ENCODE measurements at regions not wholly inside any gene's neighbourhood (a gene's known extent, or its start where the extent isn't known, plus 50 kb on each side); places are given as distances from the start of the nearest gene placed in this dataset.
"Not testable (repeated sequence)": the region's sequence is repeated elsewhere in the genome, so short reads cannot be mapped to it uniquely, and the experiment has no call there.

DNA sequence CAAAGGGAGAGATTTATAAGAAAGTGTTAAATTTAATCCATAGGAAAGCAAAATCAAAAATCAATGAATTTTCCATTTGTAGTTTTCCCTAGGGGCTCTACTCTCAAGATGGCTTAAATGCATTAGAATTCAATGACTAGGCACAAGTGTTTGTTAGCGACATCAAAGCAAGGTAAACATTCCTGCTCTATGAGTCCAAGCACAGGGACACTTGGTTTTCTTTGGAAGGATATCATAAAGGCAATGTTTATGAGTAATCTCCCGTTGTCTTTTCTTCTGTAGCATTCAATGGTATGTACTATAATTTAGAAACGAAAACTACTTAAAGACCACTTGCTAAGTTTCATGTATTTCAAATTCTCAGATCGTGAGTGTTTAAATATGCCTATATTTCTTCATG, 54.8 kb upstream of the ZNF717 start:
- H3K4me1 ChIP-seq (ENCODE audit: control insufficient read depth, insufficient read depth, low read length); H3K36me3 ChIP-seq (ENCODE audit: control insufficient read depth, insufficient read depth, low read length, severe bottlenecking); H3K9ac ChIP-seq (ENCODE audit: low read length); H3K27me3 ChIP-seq (replicated peaks; ENCODE audit: control insufficient read depth, insufficient read depth, low read length); H3K4me3 ChIP-seq (ENCODE audit: low read length); H3K9me3 ChIP-seq (ENCODE audit: control insufficient read depth, low read length): not testable (repeated sequence)
- DNase-seq (ENCODE audit: low read depth) = peak; percentile 61

DNA sequence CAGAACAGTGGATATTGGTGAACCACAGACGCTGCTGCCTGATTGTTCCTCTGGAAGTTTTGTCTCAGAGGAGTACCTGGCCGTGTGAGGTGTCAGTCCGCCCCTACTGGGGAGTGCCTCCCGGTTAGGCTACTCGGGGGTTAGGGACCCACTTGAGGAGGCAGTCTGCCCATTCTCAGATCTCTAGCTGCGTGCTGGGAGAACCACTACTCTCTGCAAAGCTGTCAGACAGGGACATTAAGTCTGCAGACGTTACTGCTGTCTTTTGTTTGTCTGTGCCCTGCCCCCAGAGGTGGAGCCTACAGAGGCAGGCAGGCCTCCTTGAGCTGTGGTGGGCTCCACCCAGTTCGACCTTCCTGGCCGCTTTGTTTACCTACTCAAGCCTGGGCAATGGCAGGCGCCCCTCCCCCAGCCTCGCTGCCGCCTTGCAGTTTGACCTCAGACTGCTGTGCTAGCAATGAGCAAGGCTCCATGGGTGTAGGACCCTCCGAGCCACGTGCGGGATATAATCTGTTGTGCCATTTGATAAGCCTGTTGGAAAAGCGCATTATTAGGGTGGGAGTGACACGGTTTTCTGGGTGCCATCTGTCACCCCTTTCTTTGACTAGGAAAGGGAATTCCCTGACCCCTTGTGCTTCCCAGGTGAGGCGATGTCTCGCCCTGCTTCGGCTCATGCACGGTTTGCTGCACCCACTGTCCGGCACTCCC, 65.1 kb upstream of the ZNF717 start:
- H3K4me3 ChIP-seq (ENCODE audit: low read length); H3K36me3 ChIP-seq (ENCODE audit: control insufficient read depth, insufficient read depth, low read length, severe bottlenecking); H3K9ac ChIP-seq (ENCODE audit: low read length); DNase-seq (ENCODE audit: low read depth); H3K9me3 ChIP-seq (ENCODE audit: control insufficient read depth, low read length); H3K4me1 ChIP-seq (ENCODE audit: control insufficient read depth, insufficient read depth, low read length); H3K27me3 ChIP-seq (replicated peaks; ENCODE audit: control insufficient read depth, insufficient read depth, low read length): not testable (repeated sequence)

DNA sequence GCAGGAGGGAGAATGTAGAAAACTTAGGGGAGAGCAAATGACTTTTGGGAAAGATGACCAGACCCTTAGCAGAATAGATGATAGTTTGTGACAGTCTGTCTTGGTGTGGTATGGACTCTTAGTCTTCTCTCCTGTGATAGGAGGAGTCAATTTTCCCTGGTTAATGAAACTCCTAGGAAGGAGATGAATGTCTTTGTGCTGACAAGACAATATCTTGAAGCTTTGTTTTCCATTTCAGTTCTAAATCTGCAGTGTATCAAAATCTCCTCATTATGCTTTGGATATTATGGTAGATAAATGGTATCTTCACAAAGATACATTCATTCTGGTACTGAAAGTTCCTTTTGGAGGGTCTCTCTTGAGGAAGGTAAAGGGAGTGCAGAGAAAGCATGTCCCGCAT, 77.8 kb upstream of the ZNF717 start:
- Histone ChIP-seq H3K4me3 (ENCODE audit: low read length) (no peak overlapping the region), H3K9ac (ENCODE audit: low read length) (no peak overlapping the region), H3K4me1 (ENCODE audit: control insufficient read depth, insufficient read depth, low read length) (no peaks in the 10 kb centered on the region), H3K27me3 (replicated peaks; ENCODE audit: control insufficient read depth, insufficient read depth, low read length) (no peaks in the 10 kb centered on the region), H3K9me3 (ENCODE audit: control insufficient read depth, low read length) (no peaks in the 10 kb centered on the region), H3K36me3 (ENCODE audit: control insufficient read depth, insufficient read depth, low read length, severe bottlenecking) (no peaks in the 10 kb centered on the region)
- DNase-seq (ENCODE audit: low read depth) = no peak

DNA sequence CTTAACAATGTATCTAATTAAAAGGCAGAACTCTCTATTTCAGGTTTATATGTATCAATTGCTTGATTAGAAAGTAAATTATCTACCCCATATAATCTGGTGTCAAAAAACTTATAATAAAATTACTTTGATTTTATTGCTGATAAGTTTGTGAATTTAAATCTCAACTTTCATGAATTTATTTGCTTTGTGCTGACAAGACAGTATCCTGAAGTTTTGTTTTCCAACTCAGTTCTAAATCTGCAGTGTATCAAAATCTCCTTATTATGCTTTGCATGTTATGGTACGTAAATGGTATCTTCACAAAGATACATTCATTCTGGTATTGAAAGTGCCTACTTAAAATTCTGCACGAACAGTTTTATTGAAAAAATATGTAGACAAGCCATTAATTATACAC, 78.5 kb upstream of the ZNF717 start:
- no peak for DNase-seq (ENCODE audit: low read depth)
- Histone ChIP-seq H3K4me3 (ENCODE audit: low read length) (no peak overlapping the region), H3K9ac (ENCODE audit: low read length) (no peak overlapping the region), H3K27me3 (replicated peaks; ENCODE audit: control insufficient read depth, insufficient read depth, low read length) (no peaks in the 10 kb centered on the region), H3K36me3 (ENCODE audit: control insufficient read depth, insufficient read depth, low read length, severe bottlenecking) (no peaks in the 10 kb centered on the region), H3K9me3 (ENCODE audit: control insufficient read depth, low read length) (no peaks in the 10 kb centered on the region), H3K4me1 (ENCODE audit: control insufficient read depth, insufficient read depth, low read length) (no peaks in the 10 kb centered on the region)

DNA sequence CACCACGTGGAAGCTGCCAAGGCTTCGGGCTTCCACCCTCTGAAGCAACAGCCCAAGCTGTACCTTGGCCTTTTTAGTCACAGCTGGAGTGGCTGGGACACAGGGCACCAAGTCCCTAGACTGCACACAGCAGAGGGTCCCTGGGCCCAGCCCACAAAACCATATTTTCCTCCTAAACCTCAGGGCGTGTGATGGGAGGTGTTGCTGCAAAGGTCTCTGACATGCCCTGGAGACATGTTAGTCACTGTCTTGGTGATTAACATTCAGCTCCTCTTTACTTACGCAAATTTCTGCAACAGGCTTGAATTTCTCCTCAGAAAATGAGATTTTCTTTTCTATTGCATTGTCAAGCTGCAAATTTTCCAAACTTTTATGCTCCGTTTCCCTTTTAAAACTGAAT, 98.4 kb upstream of the ZNF717 start:
- not testable (repeated sequence) for H3K27me3 ChIP-seq (replicated peaks; ENCODE audit: control insufficient read depth, insufficient read depth, low read length); H3K36me3 ChIP-seq (ENCODE audit: control insufficient read depth, insufficient read depth, low read length, severe bottlenecking); H3K9ac ChIP-seq (ENCODE audit: low read length); DNase-seq (ENCODE audit: low read depth); H3K9me3 ChIP-seq (ENCODE audit: control insufficient read depth, low read length); H3K4me3 ChIP-seq (ENCODE audit: low read length); H3K4me1 ChIP-seq (ENCODE audit: control insufficient read depth, insufficient read depth, low read length)

DNA sequence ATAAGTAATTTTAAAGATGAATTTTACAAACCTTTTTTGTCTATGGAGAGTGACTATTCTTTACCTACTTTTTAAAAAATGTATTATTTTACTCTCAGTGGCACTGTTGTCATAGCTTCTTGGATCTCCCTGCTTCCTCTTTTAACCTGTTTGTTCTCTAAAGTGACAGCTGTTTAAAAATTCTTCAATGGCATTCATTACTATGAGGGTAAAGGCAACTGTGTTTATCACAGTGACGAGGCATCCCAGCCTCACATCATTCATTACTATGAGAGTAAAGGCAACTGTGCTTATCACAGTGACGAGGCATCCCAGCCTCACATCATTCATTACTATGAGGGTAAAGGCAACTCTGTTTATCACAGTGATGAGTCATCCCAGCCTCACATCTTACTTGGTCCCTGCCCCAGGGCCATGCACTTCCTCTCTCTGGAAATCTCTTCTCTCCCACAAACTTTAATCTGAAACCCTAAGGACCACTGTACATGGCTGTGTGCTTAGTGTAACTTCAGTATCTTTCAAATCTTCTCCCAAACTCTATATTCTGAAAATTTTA, 101.7 kb upstream of the ZNF717 start:
- H3K9ac ChIP-seq (ENCODE audit: low read length) = no peak overlapping the region
- H3K27me3 ChIP-seq (replicated peaks; ENCODE audit: control insufficient read depth, insufficient read depth, low read length) = no peaks in the 10 kb centered on the region
- H3K4me1 ChIP-seq (ENCODE audit: control insufficient read depth, insufficient read depth, low read length) = no peaks in the 10 kb centered on the region
- H3K9me3 ChIP-seq (ENCODE audit: control insufficient read depth, low read length) = no peaks in the 10 kb centered on the region
- DNase-seq (ENCODE audit: low read depth) = no peak
- H3K36me3 ChIP-seq (ENCODE audit: control insufficient read depth, insufficient read depth, low read length, severe bottlenecking) = no peaks in the 10 kb centered on the region
- H3K4me3 ChIP-seq (ENCODE audit: low read length) = no peak overlapping the region

DNA sequence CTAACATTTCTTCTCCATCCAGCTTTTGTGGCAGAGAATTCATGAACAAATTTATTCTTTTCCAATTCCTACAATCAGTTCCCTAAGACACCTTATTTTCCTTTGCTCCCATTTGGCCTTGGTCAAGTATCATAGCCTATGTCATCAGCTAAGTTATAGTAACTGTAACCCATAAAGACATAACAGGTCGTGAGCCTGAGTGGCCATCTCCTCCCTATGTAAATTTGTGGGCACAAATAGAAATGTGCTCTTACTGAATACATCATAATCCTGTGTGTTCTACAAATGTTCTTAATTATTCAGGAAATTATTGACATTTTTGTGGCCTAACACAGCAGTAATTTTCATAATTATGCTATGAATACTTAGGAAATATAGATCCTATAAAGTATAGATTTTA, 108.9 kb upstream of the ZNF717 start:
- Histone ChIP-seq H3K4me3 (ENCODE audit: low read length) (no peak overlapping the region), H3K27me3 (replicated peaks; ENCODE audit: control insufficient read depth, insufficient read depth, low read length) (no peaks in the 10 kb centered on the region), H3K36me3 (ENCODE audit: control insufficient read depth, insufficient read depth, low read length, severe bottlenecking) (no peaks in the 10 kb centered on the region), H3K4me1 (ENCODE audit: control insufficient read depth, insufficient read depth, low read length) (no peaks in the 10 kb centered on the region), H3K9ac (ENCODE audit: low read length) (no peak overlapping the region), H3K9me3 (ENCODE audit: control insufficient read depth, low read length) (no peaks in the 10 kb centered on the region)
- no peak for DNase-seq (ENCODE audit: low read depth)

DNA sequence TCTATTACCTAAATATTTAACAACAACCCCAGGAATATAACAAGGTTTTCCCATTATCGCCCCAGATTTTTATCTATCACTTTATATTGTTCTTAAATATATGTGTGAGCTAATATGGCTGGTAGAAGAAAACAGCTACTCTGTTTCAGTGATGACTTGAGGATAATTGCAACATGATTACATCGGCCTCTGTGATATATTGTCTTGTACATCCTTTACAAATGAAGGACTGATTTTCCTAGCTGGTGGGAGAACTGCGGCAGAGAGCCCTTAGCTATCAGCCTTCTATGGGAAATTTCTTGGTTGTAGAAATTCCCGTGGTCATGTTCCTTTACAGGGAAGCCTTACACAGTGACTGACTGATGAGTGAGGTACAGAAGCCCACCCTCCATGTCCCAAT, 110.9 kb upstream of the ZNF717 start:
- H3K27me3 ChIP-seq (replicated peaks; ENCODE audit: control insufficient read depth, insufficient read depth, low read length) = no peaks in the 10 kb centered on the region

DNA sequence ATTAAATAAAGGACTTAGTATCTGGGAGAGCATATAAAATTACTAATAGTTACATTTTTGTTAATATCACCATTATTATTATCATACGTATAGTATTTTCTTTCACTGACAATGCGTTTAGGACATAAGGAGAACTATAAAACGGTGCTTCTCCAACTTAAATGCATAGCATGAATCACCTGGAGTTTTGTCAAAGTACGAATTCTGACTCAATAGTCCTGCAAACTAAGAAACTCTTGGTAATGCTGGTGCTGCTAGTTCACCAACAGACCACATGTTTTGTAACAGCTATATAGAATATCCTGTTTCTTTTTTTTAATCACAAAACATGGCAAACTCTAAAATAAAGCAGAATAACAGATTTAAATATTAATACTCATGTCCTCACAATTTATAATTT, 116.1 kb upstream of the ZNF717 start:
- not testable (repeated sequence) for H3K4me3 ChIP-seq (ENCODE audit: low read length); H3K27me3 ChIP-seq (replicated peaks; ENCODE audit: control insufficient read depth, insufficient read depth, low read length); H3K9me3 ChIP-seq (ENCODE audit: control insufficient read depth, low read length); H3K36me3 ChIP-seq (ENCODE audit: control insufficient read depth, insufficient read depth, low read length, severe bottlenecking); H3K4me1 ChIP-seq (ENCODE audit: control insufficient read depth, insufficient read depth, low read length); H3K9ac ChIP-seq (ENCODE audit: low read length)
- DNase-seq (ENCODE audit: low read depth) = peak; percentile 12

More for the DNA sequence above, 110.9 kb upstream of the ZNF717 start:
- no peak for DNase-seq (ENCODE audit: low read depth)
- Histone ChIP-seq H3K4me1 (ENCODE audit: control insufficient read depth, insufficient read depth, low read length) (no peaks in the 10 kb centered on the region), H3K9me3 (ENCODE audit: control insufficient read depth, low read length) (no peaks in the 10 kb centered on the region), H3K4me3 (ENCODE audit: low read length) (no peak overlapping the region), H3K36me3 (ENCODE audit: control insufficient read depth, insufficient read depth, low read length, severe bottlenecking) (no peaks in the 10 kb centered on the region), H3K9ac (ENCODE audit: low read length) (no peak overlapping the region)

DNA sequence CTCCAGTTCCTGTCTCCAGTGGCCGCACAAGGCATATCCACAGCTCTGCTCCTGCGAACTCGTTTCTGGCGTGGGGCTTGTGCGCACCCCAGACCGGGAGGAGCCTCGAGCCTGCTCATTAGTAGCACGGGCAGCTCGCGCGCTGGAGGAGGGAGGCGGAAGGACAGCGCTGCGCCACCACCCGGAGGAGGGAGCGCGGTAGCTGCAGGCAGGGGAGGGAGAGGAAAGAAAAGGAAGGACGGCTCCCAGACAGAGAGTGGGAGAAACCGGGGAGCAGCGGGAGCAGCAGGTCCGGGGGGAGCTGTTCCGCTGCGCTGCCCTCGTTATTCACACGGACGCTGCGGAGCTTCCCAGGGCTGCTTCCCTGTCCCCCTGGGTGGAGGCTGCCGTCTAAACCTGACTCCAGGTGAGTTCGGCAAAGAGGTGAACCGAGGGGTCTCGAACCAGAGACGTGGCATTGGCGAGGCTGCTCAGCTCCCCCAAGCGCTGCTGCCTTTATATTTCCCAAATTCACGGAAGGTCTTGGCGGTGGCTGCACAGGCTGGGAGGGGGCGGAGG, 121.3 kb upstream of the ZNF717 start:
- Histone ChIP-seq H3K9ac (ENCODE audit: low read length) (no peak overlapping the region), H3K27me3 (replicated peaks; ENCODE audit: control insufficient read depth, insufficient read depth, low read length) (peaks cover 14% of the 10 kb centered on the region), H3K36me3 (ENCODE audit: control insufficient read depth, insufficient read depth, low read length, severe bottlenecking) (no peaks in the 10 kb centered on the region), H3K4me1 (ENCODE audit: control insufficient read depth, insufficient read depth, low read length) (no peaks in the 10 kb centered on the region), H3K4me3 (ENCODE audit: low read length) (peak overlapping the region; percentile 58), H3K9me3 (ENCODE audit: control insufficient read depth, low read length) (no peaks in the 10 kb centered on the region)
- DNase-seq (ENCODE audit: low read depth) = peak; percentile 89

DNA sequence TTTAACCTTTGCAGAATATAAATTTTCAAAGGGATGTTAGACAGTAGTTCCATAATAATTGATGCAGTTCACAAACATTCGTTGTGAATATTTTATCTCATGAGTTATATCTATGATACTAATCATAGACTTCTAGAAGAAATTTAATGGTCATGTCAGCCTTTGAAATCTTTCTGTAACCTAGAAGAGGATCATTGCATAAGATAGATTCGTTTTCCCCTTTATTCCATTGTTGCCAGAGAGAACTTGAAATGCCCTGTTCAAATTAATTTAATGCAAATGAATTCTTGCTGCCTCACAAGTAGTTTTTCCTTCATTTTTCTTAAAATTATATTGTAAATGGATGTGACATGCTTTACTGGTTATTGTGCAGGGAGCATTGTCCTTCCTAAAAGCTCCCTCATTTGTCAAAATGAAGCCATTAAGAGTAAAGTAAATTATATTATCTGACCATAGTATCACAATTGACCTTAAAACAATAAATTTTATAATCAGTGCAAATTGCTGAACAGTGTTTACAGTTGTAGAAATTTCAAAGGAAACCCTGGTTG, 128.5 kb upstream of the ZNF717 start:
- Histone ChIP-seq H3K9me3 (ENCODE audit: control insufficient read depth, low read length) (no peaks in the 10 kb centered on the region), H3K4me3 (ENCODE audit: low read length) (no peak overlapping the region), H3K9ac (ENCODE audit: low read length) (no peak overlapping the region), H3K4me1 (ENCODE audit: control insufficient read depth, insufficient read depth, low read length) (no peaks in the 10 kb centered on the region), H3K36me3 (ENCODE audit: control insufficient read depth, insufficient read depth, low read length, severe bottlenecking) (no peaks in the 10 kb centered on the region), H3K27me3 (replicated peaks; ENCODE audit: control insufficient read depth, insufficient read depth, low read length) (no peaks in the 10 kb centered on the region)
- DNase-seq (ENCODE audit: low read depth) = no peak
